ENCODE measurements at regions not wholly inside any gene's neighbourhood (a gene's known extent, or its start where the extent isn't known, plus 50 kb on each side); places are given as distances from the start of the nearest gene placed in this dataset.

DNA sequence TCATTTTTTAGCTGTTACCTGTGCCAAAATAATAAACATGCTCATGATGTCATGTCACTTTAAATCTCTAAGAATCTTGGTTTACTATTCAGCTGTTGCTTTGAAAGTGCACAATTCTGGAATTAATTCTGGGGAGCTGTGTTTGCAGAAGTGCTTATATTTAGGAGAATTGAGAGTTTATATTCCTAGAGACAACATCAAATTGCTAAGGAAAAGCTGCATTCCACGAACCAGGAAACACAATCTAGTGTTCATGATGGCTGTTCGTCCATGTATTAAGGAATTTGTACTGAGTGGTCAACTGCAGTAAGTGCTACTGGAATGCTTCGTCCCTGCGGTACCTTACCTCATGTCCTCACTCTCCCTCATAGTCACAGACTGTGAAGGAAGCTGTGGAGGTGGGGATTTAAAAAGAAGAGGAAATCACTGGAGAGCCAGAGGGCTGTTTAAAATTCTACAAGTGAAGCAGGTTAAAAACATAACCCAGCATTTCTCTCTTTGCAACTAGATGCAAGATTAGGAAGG is 161.0 kb downstream of the TRMT11 start:
- no peak overlapping the region for H3K4me3 Mint-ChIP-seq
- no peak overlapping the region for H3K27ac Mint-ChIP-seq (ENCODE audit: unreplicated experiment)
- DNase-seq (ENCODE audit: low read depth, low spot score) = no peak
- TF ChIP-seq, protein P1, sequence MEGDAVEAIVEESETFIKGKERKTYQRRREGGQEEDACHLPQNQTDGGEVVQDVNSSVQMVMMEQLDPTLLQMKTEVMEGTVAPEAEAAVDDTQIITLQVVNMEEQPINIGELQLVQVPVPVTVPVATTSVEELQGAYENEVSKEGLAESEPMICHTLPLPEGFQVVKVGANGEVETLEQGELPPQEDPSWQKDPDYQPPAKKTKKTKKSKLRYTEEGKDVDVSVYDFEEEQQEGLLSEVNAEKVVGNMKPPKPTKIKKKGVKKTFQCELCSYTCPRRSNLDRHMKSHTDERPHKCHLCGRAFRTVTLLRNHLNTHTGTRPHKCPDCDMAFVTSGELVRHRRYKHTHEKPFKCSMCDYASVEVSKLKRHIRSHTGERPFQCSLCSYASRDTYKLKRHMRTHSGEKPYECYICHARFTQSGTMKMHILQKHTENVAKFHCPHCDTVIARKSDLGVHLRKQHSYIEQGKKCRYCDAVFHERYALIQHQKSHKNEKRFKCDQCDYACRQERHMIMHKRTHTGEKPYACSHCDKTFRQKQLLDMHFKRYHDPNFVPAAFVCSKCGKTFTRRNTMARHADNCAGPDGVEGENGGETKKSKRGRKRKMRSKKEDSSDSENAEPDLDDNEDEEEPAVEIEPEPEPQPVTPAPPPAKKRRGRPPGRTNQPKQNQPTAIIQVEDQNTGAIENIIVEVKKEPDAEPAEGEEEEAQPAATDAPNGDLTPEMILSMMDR (conservative IDR thresholded peaks at IDR 0.05) = no peak
- H3K4me1 Mint-ChIP-seq = peaks cover 20% of the 10 kb centered on the region
- H3K36me3 Mint-ChIP-seq (ENCODE audit: low read depth) = no peaks in the 10 kb centered on the region
- H3K27me3 Mint-ChIP-seq (ENCODE audit: low read depth) = peaks cover 81% of the 10 kb centered on the region
- H3K9me3 Mint-ChIP-seq = no peaks in the 10 kb centered on the region

DNA sequence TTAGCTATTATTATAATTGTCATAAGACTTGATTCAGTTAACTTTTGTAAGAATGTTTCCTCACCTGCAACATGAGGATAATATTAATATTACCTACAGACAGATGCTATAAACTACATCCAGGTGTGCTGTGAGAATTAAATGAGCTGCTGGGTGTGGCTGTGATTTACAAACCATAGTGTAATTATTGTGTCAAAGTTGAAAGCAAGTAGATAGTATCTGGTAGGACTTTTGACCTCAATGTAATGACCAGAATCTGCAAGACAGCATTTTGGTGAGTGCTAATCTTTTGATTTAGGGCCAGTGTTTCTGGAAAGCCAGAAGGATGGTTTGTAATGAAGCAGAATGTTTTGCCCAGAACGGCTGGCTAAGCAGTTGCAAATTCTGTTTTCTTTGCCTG is 162.5 kb downstream of the TRMT11 start:
- Mint-ChIP-seq H3K36me3 (ENCODE audit: low read depth) (no peaks in the 10 kb centered on the region), H3K27ac (ENCODE audit: unreplicated experiment) (no peak overlapping the region), H3K9me3 (no peaks in the 10 kb centered on the region), H3K4me3 (no peak overlapping the region), H3K4me1 (peaks cover 16% of the 10 kb centered on the region), H3K27me3 (ENCODE audit: low read depth) (peaks cover 83% of the 10 kb centered on the region)
- DNase-seq (ENCODE audit: low read depth, low spot score) = no peak
- TF ChIP-seq, protein P1 (conservative IDR thresholded peaks at IDR 0.05) = no peak

DNA sequence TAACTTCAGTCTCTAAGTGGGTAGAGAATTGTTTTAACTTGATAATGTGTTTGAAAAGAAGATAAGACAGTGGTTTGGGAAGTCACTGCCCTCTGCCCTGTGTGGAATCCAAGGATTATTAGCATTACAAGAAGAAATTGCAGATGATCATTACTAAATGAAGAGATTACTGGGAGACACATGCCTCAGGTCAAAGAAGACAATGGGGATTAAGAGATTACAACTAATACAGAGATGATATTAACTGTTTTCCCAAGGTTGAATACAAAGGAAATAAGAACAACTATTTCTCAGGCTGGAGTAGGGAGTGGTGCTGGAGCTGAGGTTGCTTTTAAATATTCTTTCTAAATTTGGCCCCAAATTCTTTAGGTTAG is 166.0 kb downstream of the TRMT11 start:
- TF ChIP-seq, protein P1 (conservative IDR thresholded peaks at IDR 0.05) = no peak
- peaks cover 7% of the 10 kb centered on the region for H3K4me1 Mint-ChIP-seq
- DNase-seq (ENCODE audit: low read depth, low spot score) = no peak
- no peak overlapping the region for H3K4me3 Mint-ChIP-seq
- no peaks in the 10 kb centered on the region for H3K9me3 Mint-ChIP-seq
- H3K36me3 Mint-ChIP-seq (ENCODE audit: low read depth) = no peaks in the 10 kb centered on the region
- peaks cover 76% of the 10 kb centered on the region for H3K27me3 Mint-ChIP-seq (ENCODE audit: low read depth)
- H3K27ac Mint-ChIP-seq (ENCODE audit: unreplicated experiment) = no peak overlapping the region

DNA sequence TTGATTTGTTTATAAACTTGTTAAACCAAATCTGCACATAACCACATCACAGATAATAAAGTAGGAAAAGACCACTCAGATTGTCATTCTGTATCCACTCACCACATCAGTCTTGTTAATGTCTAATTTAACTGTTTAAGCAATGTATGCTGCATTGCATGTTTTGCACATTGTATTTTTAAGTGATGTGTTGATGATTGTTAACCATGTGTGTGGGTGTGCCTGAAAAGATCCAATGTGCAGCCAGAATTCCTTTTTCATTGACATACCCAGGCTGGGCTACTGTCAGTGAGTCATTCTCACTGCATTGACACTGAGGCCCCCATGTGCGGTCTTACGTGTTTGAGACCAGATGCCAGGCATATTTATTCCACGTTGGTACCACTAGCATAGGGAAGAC is 167.3 kb downstream of the TRMT11 start:
- no peak overlapping the region for H3K4me3 Mint-ChIP-seq
- TF ChIP-seq, protein P1 (conservative IDR thresholded peaks at IDR 0.05) = no peak
- H3K27ac Mint-ChIP-seq (ENCODE audit: unreplicated experiment) = no peak overlapping the region
- no peak for DNase-seq (ENCODE audit: low read depth, low spot score)
- peaks cover 7% of the 10 kb centered on the region for H3K4me1 Mint-ChIP-seq
- no peaks in the 10 kb centered on the region for H3K36me3 Mint-ChIP-seq (ENCODE audit: low read depth)
- H3K27me3 Mint-ChIP-seq (ENCODE audit: low read depth) = peaks cover 67% of the 10 kb centered on the region
- H3K9me3 Mint-ChIP-seq = no peaks in the 10 kb centered on the region

DNA sequence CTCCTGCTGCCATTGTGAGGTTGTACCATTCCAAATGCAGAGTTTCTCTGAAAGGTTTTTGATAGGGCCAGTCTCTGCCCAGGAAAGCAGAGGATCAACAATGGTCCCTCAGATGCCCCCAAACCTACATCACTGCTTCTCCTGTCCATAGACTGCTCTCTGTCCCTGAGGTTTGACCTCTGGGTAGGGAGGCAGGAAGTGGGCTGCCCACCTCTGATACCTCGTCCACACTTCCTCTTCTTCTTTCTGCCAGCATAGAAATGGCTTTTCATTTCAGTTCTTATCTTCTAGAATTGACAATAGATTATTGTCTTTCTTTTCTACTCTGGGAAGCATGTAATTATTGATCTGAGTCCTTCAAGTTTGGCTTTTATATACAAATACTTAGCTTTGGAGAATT is 170.6 kb downstream of the TRMT11 start:
- H3K36me3 Mint-ChIP-seq (ENCODE audit: low read depth) = no peaks in the 10 kb centered on the region
- peaks cover 7% of the 10 kb centered on the region for H3K4me1 Mint-ChIP-seq
- no peaks in the 10 kb centered on the region for H3K9me3 Mint-ChIP-seq
- peaks cover 50% of the 10 kb centered on the region for H3K27me3 Mint-ChIP-seq (ENCODE audit: low read depth)
- H3K27ac Mint-ChIP-seq (ENCODE audit: unreplicated experiment) = no peak overlapping the region
- H3K4me3 Mint-ChIP-seq = no peak overlapping the region
- no peak for DNase-seq (ENCODE audit: low read depth, low spot score)
- TF ChIP-seq, protein P1 (conservative IDR thresholded peaks at IDR 0.05) = no peak

DNA sequence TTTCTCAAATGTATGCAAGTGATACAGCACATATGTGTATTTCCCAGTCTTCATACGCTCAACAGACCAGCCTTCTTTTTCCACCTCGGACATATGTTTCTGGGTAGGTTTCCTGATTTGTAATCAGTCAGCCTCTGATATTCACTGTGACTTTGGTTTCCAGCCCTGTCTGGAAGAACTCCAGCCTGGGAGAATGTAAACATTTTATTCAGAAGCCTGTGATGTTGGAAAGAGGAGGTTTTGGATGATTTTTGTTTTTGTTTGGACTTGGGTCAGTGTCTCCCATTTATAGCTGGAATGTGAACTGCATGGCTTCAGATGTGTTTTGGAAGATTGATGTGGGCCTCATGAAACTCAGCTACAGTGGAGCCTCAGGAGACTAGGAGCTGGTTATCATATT is 172.2 kb upstream of the CENPW start:
- H3K27ac Mint-ChIP-seq (ENCODE audit: unreplicated experiment) = no peak overlapping the region
- H3K36me3 Mint-ChIP-seq (ENCODE audit: low read depth) = peaks cover 27% of the 10 kb centered on the region

More for the DNA sequence above, 172.2 kb upstream of the CENPW start:
- TF ChIP-seq, protein P1 (conservative IDR thresholded peaks at IDR 0.05) = no peak
- no peaks in the 10 kb centered on the region for H3K27me3 Mint-ChIP-seq (ENCODE audit: low read depth)
- peaks cover 5% of the 10 kb centered on the region for H3K4me1 Mint-ChIP-seq
- H3K9me3 Mint-ChIP-seq = peaks cover 23% of the 10 kb centered on the region
- no peak overlapping the region for H3K4me3 Mint-ChIP-seq
- no peak for DNase-seq (ENCODE audit: low read depth, low spot score)

Data from neural crest cell (in vitro differentiated cells).